Liver (tissue), 3 donors: ENCODE measurements at regions not wholly inside any gene's neighbourhood (a gene's known extent, or its start where the extent isn't known, plus 50 kb on each side); places are given as distances from the start of the nearest gene placed in this dataset.

Source experiments
- EGR1 ChIP-seq, 2 donors: IDR thresholded peaks; 2 replicates each; pipeline ENCODE4 v1.6.1; 2016 to 2018; ENCODE audit warnings: antibody characterized with exemption in 2 of 2, low read depth in 2 of 2
- JUND ChIP-seq, 2 donors: IDR thresholded peaks; 2 replicates each; pipeline ENCODE4 v1.6.1; 2016; ENCODE audit warnings: antibody characterized with exemption in 2 of 2
- MAX ChIP-seq: IDR thresholded peaks from 2 replicates; pipeline ENCODE4 v1.6.1; 2016; ENCODE audit warnings: antibody characterized with exemption
- RAD21 ChIP-seq, 2 donors: IDR thresholded peaks; 2 replicates each; pipeline ENCODE4 v1.6.1; 2016; ENCODE audit warnings: antibody characterized with exemption in 2 of 2, mild to moderate bottlenecking in 2 of 2
- REST ChIP-seq: IDR thresholded peaks from 2 replicates; pipeline ENCODE4 v1.6.1; 2016; ENCODE audit warnings: antibody characterized with exemption, mild to moderate bottlenecking
- RXRA ChIP-seq, 2 donors: IDR thresholded peaks; 2 replicates each; pipeline ENCODE4 v1.6.1; 2017 to 2018; ENCODE audit warnings: antibody characterized with exemption in 2 of 2, mild to moderate bottlenecking in 1 of 2
- TAF1 ChIP-seq: conservative IDR thresholded peaks from 2 replicates; pipeline ENCODE4 v1.6.1; 2016; ENCODE audit warnings: antibody characterized with exemption, mild to moderate bottlenecking
- YY1 ChIP-seq: IDR thresholded peaks from 2 replicates; pipeline ENCODE4 v1.6.1; 2016; ENCODE audit warnings: antibody characterized with exemption, mild to moderate bottlenecking
- ZBTB33 ChIP-seq: IDR thresholded peaks from 2 replicates; pipeline ENCODE4 v1.6.1; 2016; ENCODE audit warnings: antibody characterized with exemption
- TF ChIP-seq, protein P1 (sequence below): fragments of 150-350 bp; IDR thresholded peaks from 2 replicates; pipeline ENCODE4 v1.5.1; 2017; ENCODE audit warnings: improper control_type of control experiment, low read depth, low read length; ENCODE audit not compliant: missing input control
- TF ChIP-seq, protein P2 (sequence below): IDR thresholded peaks from 2 replicates; pipeline ENCODE4 v1.6.1; 2016; ENCODE audit warnings: antibody characterized with exemption
- donor health status: healthy.
- donor health status: healthy.

- no peak for TF ChIP-seq JUND (IDR thresholded peaks at IDR 0.05)
- TF ChIP-seq, protein P1, sequence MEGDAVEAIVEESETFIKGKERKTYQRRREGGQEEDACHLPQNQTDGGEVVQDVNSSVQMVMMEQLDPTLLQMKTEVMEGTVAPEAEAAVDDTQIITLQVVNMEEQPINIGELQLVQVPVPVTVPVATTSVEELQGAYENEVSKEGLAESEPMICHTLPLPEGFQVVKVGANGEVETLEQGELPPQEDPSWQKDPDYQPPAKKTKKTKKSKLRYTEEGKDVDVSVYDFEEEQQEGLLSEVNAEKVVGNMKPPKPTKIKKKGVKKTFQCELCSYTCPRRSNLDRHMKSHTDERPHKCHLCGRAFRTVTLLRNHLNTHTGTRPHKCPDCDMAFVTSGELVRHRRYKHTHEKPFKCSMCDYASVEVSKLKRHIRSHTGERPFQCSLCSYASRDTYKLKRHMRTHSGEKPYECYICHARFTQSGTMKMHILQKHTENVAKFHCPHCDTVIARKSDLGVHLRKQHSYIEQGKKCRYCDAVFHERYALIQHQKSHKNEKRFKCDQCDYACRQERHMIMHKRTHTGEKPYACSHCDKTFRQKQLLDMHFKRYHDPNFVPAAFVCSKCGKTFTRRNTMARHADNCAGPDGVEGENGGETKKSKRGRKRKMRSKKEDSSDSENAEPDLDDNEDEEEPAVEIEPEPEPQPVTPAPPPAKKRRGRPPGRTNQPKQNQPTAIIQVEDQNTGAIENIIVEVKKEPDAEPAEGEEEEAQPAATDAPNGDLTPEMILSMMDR: no peak
- TF ChIP-seq TAF1: no peak
- no peak for TF ChIP-seq RXRA (IDR thresholded peaks at IDR 0.05)
- TF ChIP-seq YY1: no peak
- TF ChIP-seq RAD21 (IDR thresholded peaks at IDR 0.05): no peak
- no peak for TF ChIP-seq REST
- no peak for TF ChIP-seq MAX
- TF ChIP-seq, protein P2, sequence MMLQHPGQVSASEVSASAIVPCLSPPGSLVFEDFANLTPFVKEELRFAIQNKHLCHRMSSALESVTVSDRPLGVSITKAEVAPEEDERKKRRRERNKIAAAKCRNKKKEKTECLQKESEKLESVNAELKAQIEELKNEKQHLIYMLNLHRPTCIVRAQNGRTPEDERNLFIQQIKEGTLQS: no peak
- TF ChIP-seq EGR1 (IDR thresholded peaks at IDR 0.05; ENCODE audit: low read depth in 2 of 2): no peak
- TF ChIP-seq ZBTB33: no peak
These were observed 120.9 kb downstream of the FAM53A start for GRCh38 chr4:1563241-1563640.
